ENCODE measurements at regions not wholly inside any gene's neighbourhood (a gene's known extent, or its start where the extent isn't known, plus 50 kb on each side); places are given as distances from the start of the nearest gene placed in this dataset.

- no peak for TF ChIP-seq CTCF (conservative IDR thresholded peaks at IDR 0.05; ENCODE audit: low read depth, low read length)
- TF ChIP-seq POLR2A (IDR thresholded peaks at IDR 0.05; ENCODE audit: low read depth, low read length) = no peak
- no peak for TF ChIP-seq MAFK (IDR thresholded peaks at IDR 0.05; ENCODE audit: low read depth, low read length)
- TF ChIP-seq CHD1 (IDR thresholded peaks at IDR 0.05; ENCODE audit: low read depth, low read length) = no peak
- no peak for TF ChIP-seq RAD21 (IDR thresholded peaks at IDR 0.05; ENCODE audit: low read length)
- no peak for TF ChIP-seq MXI1 (IDR thresholded peaks at IDR 0.05; ENCODE audit: borderline replicate concordance, low read depth, low read length)
- no peak for TF ChIP-seq ELK1 (IDR thresholded peaks at IDR 0.05; ENCODE audit: borderline replicate concordance, low read depth, low read length)
- TF ChIP-seq SMC3 (IDR thresholded peaks at IDR 0.05; ENCODE audit: low read depth, low read length) = no peak
- TF ChIP-seq FOS (IDR thresholded peaks at IDR 0.05; ENCODE audit: low read depth, low read length) = no peak
- TF ChIP-seq CEBPB (IDR thresholded peaks at IDR 0.05; ENCODE audit: low read depth, low read length) = no peak
Measured at GRCh38 chr13:85406269-85406975, 392.8 kb downstream of the SLITRK6 start.

All from IMR-90 (cell line).